HUES6 (cell line): ENCODE measurements at regions not wholly inside any gene's neighbourhood (a gene's known extent, or its start where the extent isn't known, plus 50 kb on each side); places are given as distances from the start of the nearest gene placed in this dataset.

Experiments
- H3K27ac ChIP-seq: 2 replicates; pipeline ENCODE4 v1.7.0; 2013; ENCODE audit warnings: low read depth, mild to moderate bottlenecking, low read length, inconsistent platforms
- H3K27me3 ChIP-seq: 2 replicates; pipeline ENCODE4 v1.6.1; 2013; ENCODE audit warnings: low read length; ENCODE audit not compliant: control insufficient read depth, insufficient read depth
- H3K36me3 ChIP-seq: 2 replicates; pipeline ENCODE4 v1.6.1; 2013; ENCODE audit warnings: low read length; ENCODE audit not compliant: control insufficient read depth, insufficient read depth
- H3K4me1 ChIP-seq: 2 replicates; pipeline ENCODE4 v1.6.1; 2013; ENCODE audit warnings: low read length; ENCODE audit not compliant: control insufficient read depth, insufficient read depth
- H3K4me3 ChIP-seq: 2 replicates; pipeline ENCODE4 v1.5.1; 2013; ENCODE audit warnings: low read depth, low read length
- H3K9ac ChIP-seq: one replicate; pipeline ENCODE4 v1.6.1; 2013; ENCODE audit warnings: mild to moderate bottlenecking, low read length
- H3K9me3 ChIP-seq: 2 replicates; pipeline ENCODE4 v1.6.1; 2013; ENCODE audit warnings: low read depth, low read length; ENCODE audit not compliant: control insufficient read depth, insufficient read depth

DNA sequence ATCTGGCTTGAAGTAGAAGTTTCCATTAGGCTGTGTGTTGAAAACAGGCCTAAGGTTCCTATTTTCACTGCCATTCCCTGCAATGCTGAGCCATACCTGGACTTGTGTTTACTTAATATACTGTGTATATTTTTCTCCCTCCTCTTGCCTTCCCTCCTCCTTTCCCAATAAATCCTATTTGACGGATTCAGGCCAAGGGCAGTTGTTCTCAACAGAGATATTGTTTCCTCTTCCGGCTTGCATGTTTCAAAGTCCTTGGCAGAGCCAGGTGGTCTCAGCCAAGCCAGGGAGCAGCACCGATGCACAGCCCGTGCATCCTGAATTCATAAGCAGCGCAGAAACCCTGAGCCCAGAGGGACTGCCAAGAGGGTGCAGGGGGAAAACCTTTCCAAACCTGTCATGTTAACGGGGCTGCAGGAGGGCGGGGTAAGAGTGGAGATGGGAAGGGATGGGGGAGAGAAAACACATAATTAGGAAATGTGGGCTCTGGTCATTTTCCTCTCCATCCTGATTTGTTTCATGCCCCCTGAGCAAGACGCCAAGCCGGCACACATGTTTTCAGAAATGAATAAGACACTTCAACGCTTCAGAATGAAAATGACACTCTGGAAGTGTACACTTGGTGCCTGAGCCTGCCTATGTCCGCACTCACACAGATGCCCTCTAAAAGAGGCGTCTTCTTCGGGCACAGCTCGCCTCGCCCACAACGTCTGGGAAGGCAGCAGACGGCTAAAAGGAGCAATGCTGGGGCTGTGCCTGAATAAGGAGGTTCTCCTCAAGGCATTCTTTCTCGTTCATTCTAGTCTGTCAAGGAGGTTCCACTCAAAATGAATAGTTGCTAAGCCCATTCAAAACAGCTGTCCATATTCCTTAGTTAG is 149.3 kb upstream of the UBL3 start:
- no peak overlapping the region for H3K27ac ChIP-seq
- no peak overlapping the region for H3K9ac ChIP-seq
- H3K4me3 ChIP-seq = no peak overlapping the region
- H3K36me3 ChIP-seq = no peaks in the 10 kb centered on the region
- H3K27me3 ChIP-seq = no peaks in the 10 kb centered on the region
- no peaks in the 10 kb centered on the region for H3K4me1 ChIP-seq
- no peaks in the 10 kb centered on the region for H3K9me3 ChIP-seq

DNA sequence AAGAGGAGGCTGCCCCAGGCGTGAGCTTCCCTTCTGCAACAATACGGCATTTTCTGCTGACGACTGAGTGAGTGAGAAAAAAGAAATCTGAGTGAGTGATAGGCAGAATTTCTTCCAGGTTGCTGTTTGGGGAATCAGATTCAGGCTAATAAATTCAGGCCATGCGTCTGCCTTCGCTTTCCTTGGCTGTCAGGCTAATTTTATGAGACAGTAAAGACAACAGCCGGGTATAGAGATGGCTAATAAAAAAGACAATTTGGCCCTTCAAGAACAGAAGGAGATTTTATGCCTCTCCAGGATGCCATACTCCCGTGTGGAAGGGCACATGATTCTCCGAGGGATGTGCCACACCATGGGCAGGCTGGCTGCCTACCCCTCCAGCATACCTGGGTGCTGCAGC is 145.9 kb upstream of the UBL3 start:
- H3K9me3 ChIP-seq = no peaks in the 10 kb centered on the region
- no peaks in the 10 kb centered on the region for H3K27me3 ChIP-seq
- H3K4me1 ChIP-seq = no peaks in the 10 kb centered on the region; the same call in 1 of the 2 replicates
- H3K4me3 ChIP-seq = no peak overlapping the region
- H3K9ac ChIP-seq = no peak overlapping the region
- no peak overlapping the region for H3K27ac ChIP-seq
- H3K36me3 ChIP-seq = no peaks in the 10 kb centered on the region

DNA sequence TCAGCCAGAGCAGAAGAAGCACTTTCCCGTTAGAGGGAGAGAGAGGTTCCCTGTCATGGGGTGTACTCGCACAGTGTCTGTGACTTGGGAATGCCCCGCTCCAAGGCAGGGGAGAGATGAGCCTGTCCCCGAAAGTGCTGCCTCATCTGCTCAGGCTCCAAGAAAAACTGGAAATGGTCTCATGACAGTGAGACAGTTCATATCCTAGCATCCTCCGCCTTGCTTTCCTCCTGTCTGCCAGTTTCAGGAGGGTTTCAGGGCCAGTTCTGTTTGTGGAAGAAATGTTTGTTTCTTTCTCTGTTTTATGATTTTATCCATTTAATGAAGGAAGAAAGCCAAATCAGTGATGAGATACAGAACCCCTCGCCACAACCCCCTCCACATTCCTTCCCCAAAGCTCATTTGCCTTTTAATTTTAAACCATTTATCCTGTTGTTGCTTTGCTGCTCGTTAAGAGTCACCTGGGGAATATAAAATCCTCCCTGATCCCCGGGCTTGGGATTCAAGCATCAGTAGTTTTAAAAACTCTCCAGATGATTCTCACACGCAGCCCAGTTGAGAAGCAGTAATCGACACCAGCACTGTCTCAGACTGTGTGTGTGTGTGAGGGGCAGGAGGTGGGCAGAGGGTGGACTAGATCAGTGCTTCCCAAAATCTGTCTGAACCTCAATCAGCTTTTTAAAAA is 144.6 kb upstream of the UBL3 start:
- Histone ChIP-seq H3K9ac (no peak overlapping the region), H3K27ac (no peak overlapping the region), H3K4me3 (no peak overlapping the region), H3K9me3 (no peaks in the 10 kb centered on the region), H3K27me3 (no peaks in the 10 kb centered on the region), H3K4me1 (no peaks in the 10 kb centered on the region; the same call in 1 of the 2 replicates), H3K36me3 (no peaks in the 10 kb centered on the region)

DNA sequence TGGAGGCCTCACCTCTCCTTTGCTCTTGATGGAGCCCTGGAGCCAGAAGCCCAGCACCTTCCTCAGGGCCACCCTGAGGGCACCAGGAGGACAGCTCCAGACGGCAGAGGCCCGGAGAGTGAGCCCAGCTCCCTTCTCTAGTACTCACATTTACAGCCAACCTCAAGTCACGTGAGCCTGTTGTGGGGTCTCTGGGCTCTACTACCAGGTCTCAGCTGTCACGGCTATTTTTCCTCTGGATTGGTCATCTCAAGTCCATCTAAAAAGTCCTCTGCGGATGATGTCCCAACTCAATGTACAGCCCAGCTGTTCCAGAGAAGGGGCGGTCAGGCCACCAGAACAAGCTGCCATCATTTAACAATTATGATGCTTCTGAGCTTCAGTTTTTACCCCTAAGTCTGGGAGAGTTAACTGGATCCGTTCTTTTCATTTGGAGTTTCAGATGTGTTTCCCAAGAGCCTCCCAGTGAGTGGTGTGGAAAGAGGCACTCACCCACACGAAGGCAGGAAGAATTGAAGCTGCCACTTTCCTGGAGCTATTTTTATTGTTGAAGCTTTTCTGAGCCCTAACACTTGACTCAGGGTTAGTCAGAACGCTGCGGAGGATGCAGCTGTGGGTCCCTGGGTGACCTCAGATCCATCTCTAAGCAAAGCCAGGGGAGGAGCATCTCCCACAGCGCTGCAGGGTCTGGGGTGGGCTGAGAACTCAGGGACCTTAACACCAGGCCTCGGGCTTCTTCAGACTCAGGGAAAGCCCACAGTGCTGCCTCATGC is 143.5 kb upstream of the UBL3 start:
- H3K9me3 ChIP-seq = no peaks in the 10 kb centered on the region
- no peak overlapping the region for H3K9ac ChIP-seq
- H3K4me3 ChIP-seq = no peak overlapping the region
- H3K36me3 ChIP-seq = no peaks in the 10 kb centered on the region
- H3K27me3 ChIP-seq = no peaks in the 10 kb centered on the region
- no peak overlapping the region for H3K27ac ChIP-seq
- no peaks in the 10 kb centered on the region; the same call in 1 of the 2 replicates for H3K4me1 ChIP-seq

GRCh38 chr13:29993196-29993595 is 142.8 kb upstream of the UBL3 start:
- H3K9ac ChIP-seq = no peak overlapping the region
- H3K27ac ChIP-seq = no peak overlapping the region
- no peaks in the 10 kb centered on the region for H3K27me3 ChIP-seq
- no peaks in the 10 kb centered on the region; the same call in 1 of the 2 replicates for H3K4me1 ChIP-seq
- H3K4me3 ChIP-seq = no peak overlapping the region
- H3K9me3 ChIP-seq = peaks cover 3% of the 10 kb centered on the region
- no peaks in the 10 kb centered on the region; the same call in 1 of the 2 replicates for H3K36me3 ChIP-seq

GRCh38 chr13:29991343-29991742 is 140.9 kb upstream of the UBL3 start:
- Histone ChIP-seq H3K9me3 (peaks cover 18% of the 10 kb centered on the region), H3K4me3 (no peak overlapping the region), H3K4me1 (no peaks in the 10 kb centered on the region; the same call in 1 of the 2 replicates), H3K9ac (no peak overlapping the region), H3K27me3 (no peaks in the 10 kb centered on the region), H3K36me3 (no peaks in the 10 kb centered on the region; the same call in 1 of the 2 replicates), H3K27ac (no peak overlapping the region)

DNA sequence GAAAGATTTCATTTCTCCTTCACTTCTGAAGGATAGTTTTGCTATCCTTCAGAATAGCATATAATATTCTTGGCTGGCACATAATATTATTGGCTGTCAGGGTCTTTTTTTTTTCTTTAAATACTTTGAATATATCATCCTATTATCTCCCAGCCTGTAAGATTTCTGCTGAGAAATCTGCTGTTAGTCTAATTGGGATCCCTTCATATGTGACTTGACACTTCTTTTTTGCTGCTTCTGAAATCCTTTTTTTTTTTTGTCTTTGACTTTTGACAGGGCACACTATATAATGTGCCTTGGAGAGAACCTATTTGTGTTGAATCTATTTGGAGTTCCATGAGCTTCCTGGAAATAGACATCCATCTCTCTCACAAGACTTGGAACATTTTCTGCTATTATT is 136.9 kb upstream of the UBL3 start:
- H3K9ac ChIP-seq = no peak overlapping the region
- H3K9me3 ChIP-seq = peaks cover 27% of the 10 kb centered on the region
- no peak overlapping the region for H3K4me3 ChIP-seq
- H3K36me3 ChIP-seq = no peaks in the 10 kb centered on the region; the same call in 1 of the 2 replicates
- H3K4me1 ChIP-seq = no peaks in the 10 kb centered on the region
- H3K27me3 ChIP-seq = no peaks in the 10 kb centered on the region
- no peak overlapping the region for H3K27ac ChIP-seq

GRCh38 chr13:29980339-29980738 is 129.9 kb upstream of the UBL3 start:
- Histone ChIP-seq H3K27ac (no peak overlapping the region), H3K27me3 (no peaks in the 10 kb centered on the region), H3K4me3 (no peak overlapping the region), H3K9ac (no peak overlapping the region), H3K9me3 (peaks cover 28% of the 10 kb centered on the region), H3K4me1 (no peaks in the 10 kb centered on the region), H3K36me3 (no peaks in the 10 kb centered on the region)

DNA sequence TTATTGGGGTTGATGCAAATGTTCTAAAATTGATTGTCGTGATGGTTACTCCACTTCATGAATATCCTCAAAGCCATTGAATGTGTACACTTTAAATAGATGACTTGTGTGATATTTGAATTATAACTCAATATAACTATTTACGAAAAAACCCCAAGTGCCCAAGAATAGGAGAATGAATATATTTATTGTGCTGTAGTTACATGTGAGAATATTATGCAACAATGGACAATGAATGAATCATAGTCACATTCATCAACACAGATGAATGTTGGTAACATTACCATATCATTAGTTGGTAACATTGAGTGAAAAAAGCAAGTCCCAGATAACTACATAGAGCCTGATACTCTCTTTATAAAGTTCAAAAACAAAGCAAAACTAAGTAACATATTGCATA is 127.8 kb upstream of the UBL3 start:
- H3K9me3 ChIP-seq = peaks cover 28% of the 10 kb centered on the region
- H3K27me3 ChIP-seq = no peaks in the 10 kb centered on the region
- H3K4me3 ChIP-seq = no peak overlapping the region
- no peaks in the 10 kb centered on the region for H3K4me1 ChIP-seq
- H3K36me3 ChIP-seq = no peaks in the 10 kb centered on the region
- H3K9ac ChIP-seq = no peak overlapping the region
- no peak overlapping the region for H3K27ac ChIP-seq

- H3K36me3 ChIP-seq = no peaks in the 10 kb centered on the region
- peaks cover 24% of the 10 kb centered on the region for H3K9me3 ChIP-seq
- no peaks in the 10 kb centered on the region for H3K27me3 ChIP-seq
- H3K4me3 ChIP-seq = no peak overlapping the region
- H3K9ac ChIP-seq = no peak overlapping the region
- no peaks in the 10 kb centered on the region for H3K4me1 ChIP-seq
- no peak overlapping the region for H3K27ac ChIP-seq
Observed at GRCh38 chr13:29977476-29978120, 127.2 kb upstream of the UBL3 start.
